GM12873 (cell line): ENCODE measurements at regions not wholly inside any gene's neighbourhood (a gene's known extent, or its start where the extent isn't known, plus 50 kb on each side); places are given as distances from the start of the nearest gene placed in this dataset.

Experiments
- CTCF ChIP-seq: IDR thresholded peaks from 2 replicates; pipeline ENCODE4 v1.5.1; 2012; ENCODE audit warnings: low read depth, mild to moderate bottlenecking, moderate library complexity, low read length, control low read depth; ENCODE audit not compliant: insufficient read depth; ENCODE audit errors: missing control alignments

- no peak for TF ChIP-seq CTCF
Observed at GRCh38 chr7:156400046-156400445, 240.5 kb upstream of the RNF32 start.

GRCh38 chr7:156397249-156397648, 243.3 kb upstream of the RNF32 start:
- TF ChIP-seq CTCF, result no peak

- no peak for TF ChIP-seq CTCF
Observed at GRCh38 chr7:156389116-156389692, 251.4 kb upstream of the RNF32 start.

- TF ChIP-seq CTCF, result no peak
Observed at GRCh38 chr7:156386097-156386496, 254.5 kb upstream of the RNF32 start.

- no peak for TF ChIP-seq CTCF
Observed at GRCh38 chr7:156384706-156385105, 255.9 kb upstream of the RNF32 start.

GRCh38 chr7:156383526-156383925, 257.0 kb upstream of the RNF32 start:
- no peak for TF ChIP-seq CTCF

- TF ChIP-seq CTCF, result no peak
Observed at GRCh38 chr7:156380261-156380660, 260.3 kb upstream of the RNF32 start.
